Astrocyte of the cerebellum (primary cell): ENCODE measurements at regions not wholly inside any gene's neighbourhood (a gene's known extent, or its start where the extent isn't known, plus 50 kb on each side); places are given as distances from the start of the nearest gene placed in this dataset.

Experiments used
- DNase-seq: peaks from one replicate; pipeline ENCODE4 v3.0.0-alpha.2; 2011; ENCODE audit warnings: low read depth
- H3K4me3 ChIP-seq: 2 replicates; pipeline ENCODE4 v1.5.1; 2011; ENCODE audit warnings: mild to moderate bottlenecking, low read depth, low read length, moderate library complexity
- CTCF ChIP-seq: IDR thresholded peaks from 2 replicates; pipeline ENCODE4 v1.5.1; 2012; ENCODE audit warnings: low read length, low read depth, moderate library complexity, mild to moderate bottlenecking; ENCODE audit errors: missing control alignments
- in situ Hi-C: cut with HindIII; loops from 2 replicates; pipeline ENCODE4 v1.10.0; 2017; ENCODE audit warnings: low sequenced_read_pairs

- in situ Hi-C loops = no loop called here
- no peak for DNase-seq
- no peak for TF ChIP-seq CTCF
- H3K4me3 ChIP-seq = no peak overlapping the region
Observed at GRCh38 chr20:61023612-61024011, 228.4 kb upstream of the CDH4 start.

DNA sequence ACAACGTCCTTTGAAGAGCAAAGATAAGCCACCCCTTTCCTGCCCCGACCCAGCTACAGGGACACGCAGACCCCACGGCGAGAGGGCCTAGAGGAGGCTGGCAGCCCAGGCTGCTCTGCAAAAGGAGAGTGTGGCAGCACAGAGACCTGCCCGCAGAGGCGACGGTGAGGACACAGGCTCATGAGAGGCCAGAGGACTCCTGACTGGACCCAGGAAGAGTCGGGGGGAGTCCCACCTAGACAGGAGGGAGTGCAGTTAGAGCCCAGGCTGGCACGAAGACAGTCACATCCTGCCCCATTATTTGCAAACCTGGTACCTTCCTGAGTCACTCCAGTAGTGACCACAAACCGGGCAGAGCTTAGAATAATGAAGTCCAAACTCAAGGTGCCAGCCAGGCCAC is 227.7 kb upstream of the CDH4 start:
- no peak overlapping the region for H3K4me3 ChIP-seq
- in situ Hi-C loops = no loop called here
- no peak for TF ChIP-seq CTCF
- DNase-seq = no peak

DNA sequence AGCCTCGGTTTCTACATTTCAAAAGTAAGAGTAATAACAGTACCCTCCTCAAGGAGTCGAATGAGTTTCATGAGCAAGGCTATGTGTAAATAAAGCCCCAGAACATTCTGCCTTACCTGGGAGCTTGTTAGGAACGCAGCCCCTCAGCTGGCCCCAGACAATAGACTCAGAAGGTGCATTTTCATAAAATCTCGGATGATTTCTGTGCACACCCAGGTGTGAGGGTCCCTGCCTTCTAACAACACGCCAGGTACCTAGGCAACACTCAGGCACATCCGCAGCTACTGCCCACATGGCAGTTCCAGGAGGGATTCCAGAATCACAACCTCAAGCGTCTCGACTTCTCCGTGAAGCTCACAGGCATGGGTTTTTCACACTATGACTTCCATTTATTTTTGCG is 226.5 kb upstream of the CDH4 start:
- H3K4me3 ChIP-seq = no peak overlapping the region
- no peak for DNase-seq
- no peak for TF ChIP-seq CTCF
- in situ Hi-C loops = no loop called here

- in situ Hi-C loops = no loop called here
- no peak overlapping the region for H3K4me3 ChIP-seq
- no peak for DNase-seq
- no peak for TF ChIP-seq CTCF
Observed at GRCh38 chr20:61026173-61026572, 225.9 kb upstream of the CDH4 start.

- DNase-seq = no peak
- in situ Hi-C loops = no loop called here
- no peak for TF ChIP-seq CTCF
- H3K4me3 ChIP-seq = no peak overlapping the region
Observed at GRCh38 chr20:61026731-61027130, 225.3 kb upstream of the CDH4 start.

DNA sequence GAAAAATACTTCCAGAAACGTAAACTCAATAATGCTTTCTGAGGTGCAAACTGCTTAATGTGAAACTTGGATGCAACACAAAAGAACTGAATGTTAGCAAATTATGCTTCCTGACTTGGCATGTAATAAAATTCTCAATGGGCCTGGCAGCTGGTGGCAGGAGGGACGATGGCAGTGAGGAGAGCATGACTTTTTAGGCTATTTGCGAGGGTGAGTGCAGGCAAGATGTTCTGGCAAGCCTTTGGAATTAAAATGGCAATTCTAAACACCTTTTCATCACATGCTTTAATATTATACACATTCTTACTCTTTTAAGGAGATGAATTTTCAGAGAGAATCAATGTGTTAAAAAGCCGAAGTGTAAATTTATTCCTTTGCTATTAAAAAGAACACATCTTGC is 224.8 kb upstream of the CDH4 start:
- DNase-seq = no peak
- no peak overlapping the region for H3K4me3 ChIP-seq
- in situ Hi-C loops = no loop called here
- no peak for TF ChIP-seq CTCF

DNA sequence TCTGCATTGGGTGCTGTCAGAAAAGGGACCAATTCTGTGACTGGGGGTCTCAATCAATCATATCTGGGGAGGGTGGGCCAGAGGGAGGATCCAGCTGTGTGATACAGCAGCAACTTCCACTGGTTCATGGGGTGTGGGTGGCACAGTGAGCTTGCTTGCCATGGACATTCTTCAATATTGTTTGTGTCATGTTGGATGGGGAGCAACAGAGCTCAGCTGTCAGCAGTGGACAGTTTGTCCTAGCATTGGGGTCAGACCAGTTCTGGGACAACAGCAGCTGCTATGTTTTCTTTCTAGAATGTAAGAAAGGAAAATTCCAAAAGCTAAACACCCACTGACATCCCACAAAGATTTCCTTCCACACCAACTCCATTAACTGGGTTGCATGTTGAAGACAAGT is 221.9 kb upstream of the CDH4 start:
- in situ Hi-C loops = no loop called here
- no peak overlapping the region for H3K4me3 ChIP-seq
- TF ChIP-seq CTCF = no peak
- DNase-seq = no peak
